DND-41 (cell line): ENCODE measurements at regions not wholly inside any gene's neighbourhood (a gene's known extent, or its start where the extent isn't known, plus 50 kb on each side); places are given as distances from the start of the nearest gene placed in this dataset.

Experiments used
- ATAC-seq: fragments of 200-7000 bp; cut with Tn5 transposase; 3 replicates; pipeline ENCODE4 v1.9.1; 2021; ENCODE audit warnings: low read depth; ENCODE audit not compliant: insufficient read depth
- DNase-seq: peaks from one replicate; pipeline ENCODE4 v3.0.0-alpha.2; 2020
- H2AFZ ChIP-seq: 2 replicates; pipeline ENCODE4 v1.6.0; 2012; ENCODE audit warnings: low read depth, low read length
- H3K27ac ChIP-seq: 2 replicates; pipeline ENCODE4 v1.5.1; 2012; ENCODE audit warnings: low read length, inconsistent platforms
- H3K27me3 ChIP-seq: fragments of 200-600 bp; sonication (generic); 2 replicates; pipeline ENCODE4 v1.6.0; 2012; ENCODE audit warnings: low read length, mild to moderate bottlenecking, inconsistent platforms; ENCODE audit not compliant: insufficient read depth, poor library complexity
- H3K36me3 ChIP-seq: 2 replicates; pipeline ENCODE4 v1.5.1; 2012; ENCODE audit warnings: low read length, inconsistent platforms; ENCODE audit not compliant: insufficient read depth
- H3K4me1 ChIP-seq: 2 replicates; pipeline ENCODE4 v1.5.1; 2012; ENCODE audit warnings: mild to moderate bottlenecking, low read length; ENCODE audit not compliant: insufficient read depth
- H3K4me2 ChIP-seq: 2 replicates; pipeline ENCODE4 v1.6.0; 2012; ENCODE audit warnings: mild to moderate bottlenecking, moderate library complexity, low read length, inconsistent platforms; ENCODE audit not compliant: insufficient read depth
- H3K4me3 ChIP-seq, 2 experiments: fragments of 200-600 bp in 1 of 2; shearing (Covaris generic) in 1 of 2; 2 replicates each; pipeline ENCODE4 v1.5.1; 2012 to 2016; ENCODE audit warnings: inconsistent platforms in 2 of 2, low read length in 2 of 2, mild to moderate bottlenecking in 2 of 2, low read depth in 1 of 2, moderate library complexity in 1 of 2
- H3K79me2 ChIP-seq: 2 replicates; pipeline ENCODE4 v1.6.0; 2012; ENCODE audit warnings: low read length, inconsistent platforms; ENCODE audit not compliant: insufficient read depth
- H3K9ac ChIP-seq: 2 replicates; pipeline ENCODE4 v1.6.0; 2012; ENCODE audit warnings: low read depth, mild to moderate bottlenecking, inconsistent platforms, low read length, moderate library complexity
- H3K9me3 ChIP-seq: 2 replicates; pipeline ENCODE4 v1.5.1; 2012; ENCODE audit warnings: low read length, moderate library complexity, mild to moderate bottlenecking, inconsistent platforms; ENCODE audit not compliant: insufficient read depth, severe bottlenecking
- H4K20me1 ChIP-seq: 2 replicates; pipeline ENCODE4 v1.6.0; 2012; ENCODE audit warnings: low read length; ENCODE audit not compliant: insufficient read depth
- CTCF ChIP-seq: IDR thresholded peaks from 2 replicates; pipeline ENCODE4 v1.5.1; 2012; ENCODE audit warnings: borderline replicate concordance, low read length, moderate library complexity, mild to moderate bottlenecking; ENCODE audit not compliant: poor library complexity, severe bottlenecking; ENCODE audit errors: extremely low read depth
- EZH2 ChIP-seq: IDR thresholded peaks from 3 replicates; pipeline ENCODE4 v1.6.1; 2012; ENCODE audit warnings: borderline replicate concordance, low read depth, mild to moderate bottlenecking, moderate library complexity, low read length, inconsistent platforms; ENCODE audit not compliant: severe bottlenecking

GRCh38 chr2:2400286-2401038 lies 69.4 kb upstream of the MYT1L start:
- Histone ChIP-seq H2AFZ (no peak overlapping the region), H3K36me3 (no peaks in the 10 kb centered on the region), H3K4me3 (no peak overlapping the region), H3K4me1 (no peaks in the 10 kb centered on the region), H3K9ac (no peak overlapping the region), H4K20me1 (no peaks in the 10 kb centered on the region), H3K27ac (no peak overlapping the region), H3K79me2 (no peaks in the 10 kb centered on the region), H3K9me3 (peaks cover 3% of the 10 kb centered on the region), H3K27me3 (no peaks in the 10 kb centered on the region), H3K4me2 (no peak overlapping the region)
- DNase-seq (no peak), ATAC-seq (no peak)
- no peak for TF ChIP-seq EZH2
- TF ChIP-seq CTCF = no peak

GRCh38 chr2:2399396-2399795 lies 68.3 kb upstream of the MYT1L start:
- Histone ChIP-seq H3K27ac (no peak overlapping the region), H3K27me3 (no peaks in the 10 kb centered on the region), H3K36me3 (no peaks in the 10 kb centered on the region), H3K9ac (no peak overlapping the region), H2AFZ (no peak overlapping the region), H4K20me1 (no peaks in the 10 kb centered on the region), H3K79me2 (no peaks in the 10 kb centered on the region), H3K4me1 (no peaks in the 10 kb centered on the region), H3K4me2 (no peak overlapping the region), H3K4me3 (no peak overlapping the region), H3K9me3 (no peaks in the 10 kb centered on the region)
- no peak for ATAC-seq
- TF ChIP-seq CTCF (no peak), EZH2 (no peak)
- DNase-seq = no peak

GRCh38 chr2:2392332-2392731 lies 61.3 kb upstream of the MYT1L start:
- Histone ChIP-seq H2AFZ (no peak overlapping the region), H3K4me2 (no peak overlapping the region), H3K4me1 (no peaks in the 10 kb centered on the region), H3K27ac (no peak overlapping the region), H3K36me3 (no peaks in the 10 kb centered on the region), H3K79me2 (no peaks in the 10 kb centered on the region), H3K27me3 (no peaks in the 10 kb centered on the region), H3K4me3 (no peak overlapping the region), H3K9ac (no peak overlapping the region), H4K20me1 (no peaks in the 10 kb centered on the region), H3K9me3 (peaks cover under 1% of the 10 kb centered on the region)
- no peak for ATAC-seq
- DNase-seq = no peak
- TF ChIP-seq CTCF = no peak
- no peak for TF ChIP-seq EZH2
